ENCODE measurements at regions not wholly inside any gene's neighbourhood (a gene's known extent, or its start where the extent isn't known, plus 50 kb on each side); places are given as distances from the start of the nearest gene placed in this dataset.

DNA sequence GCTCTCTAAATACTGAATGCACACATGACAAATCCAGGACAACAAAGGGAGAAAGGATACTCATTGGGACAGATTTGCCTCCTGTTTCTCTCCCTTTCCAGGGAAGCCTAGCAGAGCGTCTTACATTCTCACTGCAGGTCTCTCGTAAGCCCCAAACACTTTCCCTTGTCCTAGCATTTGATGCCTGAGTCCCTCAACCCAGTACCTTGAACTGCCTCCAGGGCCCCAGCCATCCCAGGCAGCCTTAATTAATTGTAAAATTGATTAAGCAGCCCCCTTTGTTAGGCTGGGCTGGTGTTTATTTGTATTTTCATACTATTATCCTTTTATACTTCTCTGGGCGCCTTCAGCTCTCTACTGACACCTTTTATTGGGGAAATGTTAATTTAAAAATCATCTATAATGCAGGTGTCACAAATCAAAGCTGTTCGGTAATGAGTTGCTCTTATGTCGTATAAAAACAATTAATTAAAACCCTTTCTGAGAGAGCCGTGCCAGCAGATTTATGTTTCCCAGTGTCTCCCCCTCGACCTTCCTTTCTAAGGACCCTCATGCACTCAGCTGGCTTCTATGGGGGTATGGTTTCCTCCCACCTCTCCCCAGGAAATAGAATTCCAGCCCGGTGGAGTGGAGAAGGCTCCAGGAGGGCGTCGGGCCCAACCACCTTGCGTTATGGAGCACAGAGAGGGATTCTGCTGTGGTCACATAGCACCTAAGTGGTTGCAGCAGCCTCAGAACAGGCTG, 243.8 kb downstream of the RPS24 start:
- no peak for DNase-seq

DNA sequence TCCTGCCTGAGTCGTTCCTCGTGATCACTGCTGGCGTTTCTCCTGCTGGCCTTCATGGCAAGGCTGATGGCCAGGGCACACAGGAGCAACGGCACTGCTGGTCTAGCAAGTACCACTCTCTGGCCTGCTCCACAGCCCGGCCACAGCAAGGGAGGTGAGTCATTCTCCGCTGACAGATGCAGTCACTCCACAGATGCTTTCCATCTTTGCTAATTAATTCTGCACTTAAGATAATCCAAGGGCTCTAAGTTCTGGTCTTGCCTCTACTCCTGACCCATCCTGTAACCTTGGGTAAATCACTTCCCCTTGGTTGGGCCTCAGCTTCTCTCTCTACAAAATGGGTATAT, 244.4 kb downstream of the RPS24 start:
- DNase-seq = no peak

DNA sequence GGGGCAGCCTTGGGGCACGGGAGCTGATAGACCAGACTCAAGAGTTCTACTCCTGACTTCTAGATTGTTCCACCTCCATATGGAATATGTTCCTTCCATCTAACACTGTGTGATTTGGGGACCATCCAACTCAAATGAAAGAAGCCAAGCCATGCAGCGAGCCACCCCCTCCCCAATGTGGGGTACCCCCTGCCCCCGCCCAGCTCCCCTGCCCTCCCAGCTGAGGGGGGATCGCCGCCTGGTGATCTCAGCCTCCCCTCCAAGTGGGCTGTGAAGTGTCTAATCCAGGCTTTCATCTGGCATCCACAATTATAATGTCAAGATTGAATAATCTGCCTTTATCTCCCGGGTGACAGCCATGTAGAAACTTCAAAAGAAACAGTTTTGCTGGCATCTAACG, 246.1 kb downstream of the RPS24 start:
- DNase-seq = no peak

DNA sequence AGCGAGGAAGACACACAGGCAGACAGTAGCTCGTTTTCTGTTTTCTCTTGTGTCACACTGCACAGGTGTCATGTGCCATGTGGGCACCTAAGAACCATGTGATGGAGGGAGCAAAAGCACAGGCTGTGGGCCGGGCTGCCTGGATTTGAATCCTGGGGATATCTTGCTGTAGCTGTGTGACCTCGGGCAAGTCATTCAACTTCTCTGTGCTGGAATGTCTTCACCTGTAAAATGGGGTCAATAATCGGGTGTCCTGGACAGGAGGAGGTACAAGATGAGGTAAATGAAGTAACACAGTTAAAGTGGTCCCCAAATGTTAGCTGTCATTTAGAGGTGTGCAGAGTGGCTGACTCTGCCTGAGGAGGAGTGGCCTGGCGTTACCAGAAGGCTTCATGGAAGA, 246.9 kb downstream of the RPS24 start:
- DNase-seq = no peak

DNA sequence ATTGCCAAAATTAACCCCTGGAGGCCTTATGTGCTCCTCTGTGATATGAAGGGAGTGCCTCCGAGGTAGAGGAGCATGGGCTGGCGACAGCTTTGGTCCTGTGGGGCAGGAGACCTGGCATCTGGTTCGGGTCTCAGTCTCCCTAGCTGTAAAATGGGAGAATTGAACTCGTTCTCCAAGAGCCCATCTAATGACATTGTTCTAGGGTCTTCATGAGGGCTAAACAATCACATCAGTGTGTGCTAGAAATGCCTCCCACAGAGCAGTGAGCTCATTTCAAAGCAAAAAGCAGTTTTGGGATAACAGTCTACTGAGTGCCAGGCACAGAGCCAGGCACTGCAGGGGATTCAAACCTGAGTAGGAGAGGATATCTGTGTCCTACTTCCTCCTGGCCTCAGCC, 248.0 kb downstream of the RPS24 start:
- DNase-seq = no peak

DNA sequence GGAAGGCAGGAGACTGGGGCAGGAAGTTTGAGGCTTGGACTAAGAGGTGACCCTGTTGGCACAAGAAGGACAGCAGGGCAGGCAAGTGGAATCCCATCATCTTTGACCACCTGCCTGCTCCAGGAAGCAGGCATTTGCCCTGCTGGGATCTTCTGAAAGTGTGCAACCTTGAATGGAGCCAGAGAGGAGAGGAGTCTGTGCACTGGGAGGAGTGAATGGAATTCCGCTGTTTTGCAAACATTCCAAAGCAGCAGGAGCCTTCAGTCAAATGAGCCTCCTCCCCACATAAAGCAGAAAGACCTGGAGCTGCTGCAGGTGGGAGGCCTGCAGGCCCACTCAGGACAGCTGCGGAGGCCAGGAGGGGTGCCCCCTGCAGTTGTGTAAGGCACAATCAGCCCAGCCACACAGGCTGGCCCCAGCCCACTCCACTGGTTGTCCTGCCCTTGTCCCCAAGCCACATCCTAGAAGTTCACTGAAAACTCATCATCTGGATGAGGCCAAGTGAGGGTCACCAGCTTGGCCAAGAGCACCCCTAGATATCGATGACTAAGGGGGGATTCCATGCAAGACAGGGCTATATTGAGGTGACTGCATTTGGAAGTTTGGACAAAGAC, 249.5 kb downstream of the RPS24 start:
- DNase-seq = no peak

DNA sequence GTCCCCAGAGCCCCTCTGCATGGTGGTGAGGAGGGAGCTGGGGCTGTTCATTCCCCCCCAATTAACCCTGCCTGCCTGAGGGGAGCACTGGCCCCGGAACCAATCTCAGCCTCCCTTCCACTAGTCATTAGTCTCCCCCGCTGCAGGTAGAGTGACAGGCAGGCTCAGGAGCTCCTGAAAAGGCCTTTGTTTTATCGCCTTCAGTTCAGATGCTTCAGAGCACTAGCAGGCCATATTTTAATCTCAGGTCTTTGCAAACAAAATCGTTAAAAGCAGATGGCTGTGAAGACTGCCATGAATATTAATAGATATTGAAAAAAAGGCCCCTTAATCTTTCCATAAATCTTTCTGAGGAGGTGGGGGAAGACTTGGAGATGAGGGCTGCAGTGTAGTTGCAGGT, 250.7 kb downstream of the RPS24 start:
- DNase-seq = peak; percentile 26

DNA sequence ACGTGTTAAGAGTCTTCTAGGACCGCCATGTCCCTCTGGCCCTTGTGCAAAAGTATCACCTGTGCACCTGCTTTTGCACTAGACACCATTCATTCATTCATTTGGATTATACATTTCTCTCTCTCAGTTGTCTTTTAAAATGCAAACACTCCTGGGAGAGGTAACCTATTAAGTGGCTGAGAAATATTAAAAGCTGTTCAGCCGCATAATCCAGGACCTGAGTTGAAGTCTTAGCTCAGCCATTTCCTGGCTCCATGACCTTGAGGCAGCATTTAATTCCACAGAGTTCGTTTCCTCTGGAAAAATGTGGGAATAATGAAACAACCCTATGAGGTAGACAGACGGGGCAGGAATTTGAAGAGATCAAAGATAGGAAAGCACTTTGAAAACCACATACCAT, 251.6 kb downstream of the RPS24 start:
- DNase-seq = no peak

DNA sequence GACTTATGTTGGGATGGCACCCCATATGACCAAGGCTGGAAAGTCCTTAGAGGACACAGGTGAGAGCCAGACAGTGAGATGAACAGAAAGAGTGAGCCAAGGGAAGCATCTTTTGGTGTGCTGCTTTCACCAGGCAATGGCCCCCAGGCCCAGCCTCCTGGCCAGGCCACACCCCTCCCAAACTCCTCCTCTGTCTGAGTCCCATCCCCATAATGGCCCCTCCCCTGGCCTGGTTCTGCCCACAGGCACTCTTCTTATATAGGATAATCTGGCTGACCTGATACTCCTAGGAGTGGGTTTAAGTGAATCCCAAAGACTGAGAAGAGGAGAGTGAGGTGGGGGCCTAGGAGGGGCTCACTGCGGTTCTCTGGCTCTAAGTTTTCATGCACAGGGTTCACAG, 252.5 kb downstream of the RPS24 start:
- DNase-seq = no peak

DNA sequence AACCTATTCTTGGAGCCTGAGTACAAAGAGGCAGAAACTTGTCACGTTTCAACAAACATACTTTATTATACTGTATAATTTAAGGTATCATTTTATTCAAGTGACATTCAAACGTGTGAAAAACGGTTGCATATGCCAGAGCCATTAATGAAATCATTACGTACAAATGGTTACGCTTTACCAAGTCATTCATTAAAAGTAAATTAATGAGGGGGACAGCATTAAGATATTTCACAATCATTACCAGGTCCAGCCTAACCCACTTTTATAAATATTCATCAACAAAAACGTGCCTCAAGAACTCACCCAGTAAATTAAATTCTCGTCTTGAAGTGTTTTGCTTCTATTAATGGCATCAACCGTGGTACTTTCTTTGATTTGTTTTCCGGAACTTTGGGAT, 253.0 kb downstream of the RPS24 start:
- DNase-seq = no peak

DNA sequence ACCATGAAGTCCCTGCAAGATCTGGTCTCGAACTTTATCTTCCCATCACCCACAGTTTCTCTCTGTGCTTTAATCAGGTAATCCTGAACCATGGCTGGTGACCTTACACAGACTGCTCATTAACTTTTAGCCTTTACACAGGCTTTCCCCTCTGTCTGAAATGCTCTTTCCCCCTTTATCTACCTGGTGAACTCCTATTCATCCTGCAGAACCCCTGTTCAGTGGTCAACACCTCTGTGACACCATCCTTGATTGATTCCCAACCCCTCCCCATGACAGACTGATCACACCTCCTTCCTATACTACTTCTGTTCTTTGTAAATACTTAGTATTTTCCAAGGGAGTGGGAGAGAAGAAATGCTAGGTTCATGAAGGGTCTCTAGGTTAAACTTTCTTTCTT, 254.0 kb downstream of the RPS24 start:
- no peak for DNase-seq

DNA sequence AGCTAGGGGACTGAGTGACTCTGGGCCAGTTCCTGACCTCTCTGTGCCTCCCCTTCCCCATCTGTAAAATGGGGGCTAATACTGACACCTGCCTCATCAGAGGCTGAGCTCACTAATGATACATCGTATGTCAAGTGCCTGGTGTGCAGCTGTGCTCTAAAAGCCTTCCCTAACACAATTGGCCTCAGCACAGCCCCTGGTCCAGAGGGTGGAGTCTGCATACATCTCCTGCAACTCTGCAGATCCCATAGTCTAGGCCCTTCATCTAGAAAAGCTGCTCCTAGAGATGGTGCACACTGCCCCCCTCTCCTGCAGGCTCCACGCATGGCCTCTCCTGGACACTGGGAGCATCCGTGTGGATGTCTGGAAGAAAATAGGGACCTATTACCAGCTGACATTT, 255.0 kb downstream of the RPS24 start:
- no peak for DNase-seq

DNA sequence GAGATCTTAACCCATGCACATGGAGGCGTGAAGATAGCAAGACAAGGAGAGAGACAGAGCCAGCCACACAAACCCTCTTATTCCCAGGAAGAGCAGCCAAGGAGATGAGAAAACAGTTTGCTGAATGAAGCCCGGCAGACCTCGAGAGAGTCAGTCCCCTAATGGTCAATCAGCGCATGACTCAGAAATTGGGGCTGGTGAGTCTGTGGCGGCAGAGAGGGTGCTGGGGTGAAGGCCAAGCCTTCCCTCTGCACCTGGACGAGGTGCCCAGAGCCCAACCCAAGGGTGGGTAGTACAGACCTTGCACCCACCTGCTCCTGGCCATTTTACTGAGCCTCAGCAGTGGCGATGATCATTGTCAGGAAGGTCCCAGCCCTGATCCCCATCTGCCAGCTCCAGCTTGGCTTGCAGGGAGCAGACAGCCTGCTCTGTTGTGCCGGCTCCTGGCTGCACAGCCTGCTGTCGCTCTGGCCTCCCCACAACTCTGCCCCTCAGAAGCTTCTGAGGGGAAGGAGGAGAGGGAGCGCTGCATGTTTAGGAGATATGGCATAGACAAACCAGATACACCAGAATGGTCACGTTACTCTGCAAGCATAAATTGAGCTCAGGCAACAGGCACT, 256.6 kb downstream of the RPS24 start:
- DNase-seq = no peak

DNA sequence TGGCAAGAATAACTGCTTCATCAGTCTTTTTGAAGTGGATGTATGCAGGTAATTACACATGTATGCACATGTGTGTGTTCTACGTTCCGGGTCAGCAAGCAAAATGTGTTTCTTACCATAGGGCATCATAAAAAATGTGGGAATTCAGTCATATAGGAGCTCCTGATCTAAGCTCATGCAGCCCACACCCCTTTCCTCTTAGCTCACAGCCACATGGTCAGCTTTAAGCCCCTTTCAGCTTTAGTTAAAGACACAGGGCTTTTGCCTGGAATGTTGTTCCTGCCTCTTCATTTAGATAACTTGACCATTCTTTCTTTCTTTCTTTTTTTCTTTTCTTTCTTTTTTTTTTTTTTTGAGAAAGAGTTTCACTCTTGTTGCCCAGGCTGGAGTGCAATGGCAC, 258.1 kb downstream of the RPS24 start:
- DNase-seq = no peak

DNA sequence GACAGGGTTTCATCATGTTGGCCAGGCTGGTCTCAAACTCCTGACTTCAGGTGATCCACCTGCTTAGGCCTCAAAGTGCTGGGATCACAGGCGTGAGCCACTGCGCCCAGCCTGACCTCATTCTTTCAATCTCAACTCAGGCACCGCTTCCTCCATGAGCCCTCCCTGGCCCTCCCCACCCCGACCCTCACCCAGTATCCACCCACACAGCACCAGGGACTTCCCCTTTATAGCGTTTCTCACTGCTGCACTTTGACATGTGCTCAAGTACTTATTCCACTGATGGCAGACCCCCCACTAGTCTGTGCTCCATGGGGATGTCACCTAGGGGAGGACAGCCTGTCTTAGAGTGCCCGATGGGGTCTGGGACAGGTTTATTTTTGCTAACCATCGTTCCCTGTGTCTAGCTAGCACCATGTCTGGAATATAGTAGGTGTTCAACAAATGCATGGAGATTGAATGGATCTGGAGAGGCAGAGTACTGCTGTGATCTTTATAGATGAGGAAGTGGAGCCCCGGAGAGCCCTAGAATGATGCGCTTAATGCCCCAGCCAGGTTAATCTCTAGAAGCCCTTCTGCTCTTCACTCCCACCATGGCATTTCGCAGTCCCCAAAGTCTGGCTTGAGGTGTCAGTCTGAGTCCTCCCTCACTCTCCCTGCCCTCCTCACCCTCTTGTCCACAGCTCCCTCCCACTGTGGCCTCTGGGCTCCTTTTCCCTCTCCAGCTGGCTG, 258.8 kb downstream of the RPS24 start:
- no peak for DNase-seq

DNA sequence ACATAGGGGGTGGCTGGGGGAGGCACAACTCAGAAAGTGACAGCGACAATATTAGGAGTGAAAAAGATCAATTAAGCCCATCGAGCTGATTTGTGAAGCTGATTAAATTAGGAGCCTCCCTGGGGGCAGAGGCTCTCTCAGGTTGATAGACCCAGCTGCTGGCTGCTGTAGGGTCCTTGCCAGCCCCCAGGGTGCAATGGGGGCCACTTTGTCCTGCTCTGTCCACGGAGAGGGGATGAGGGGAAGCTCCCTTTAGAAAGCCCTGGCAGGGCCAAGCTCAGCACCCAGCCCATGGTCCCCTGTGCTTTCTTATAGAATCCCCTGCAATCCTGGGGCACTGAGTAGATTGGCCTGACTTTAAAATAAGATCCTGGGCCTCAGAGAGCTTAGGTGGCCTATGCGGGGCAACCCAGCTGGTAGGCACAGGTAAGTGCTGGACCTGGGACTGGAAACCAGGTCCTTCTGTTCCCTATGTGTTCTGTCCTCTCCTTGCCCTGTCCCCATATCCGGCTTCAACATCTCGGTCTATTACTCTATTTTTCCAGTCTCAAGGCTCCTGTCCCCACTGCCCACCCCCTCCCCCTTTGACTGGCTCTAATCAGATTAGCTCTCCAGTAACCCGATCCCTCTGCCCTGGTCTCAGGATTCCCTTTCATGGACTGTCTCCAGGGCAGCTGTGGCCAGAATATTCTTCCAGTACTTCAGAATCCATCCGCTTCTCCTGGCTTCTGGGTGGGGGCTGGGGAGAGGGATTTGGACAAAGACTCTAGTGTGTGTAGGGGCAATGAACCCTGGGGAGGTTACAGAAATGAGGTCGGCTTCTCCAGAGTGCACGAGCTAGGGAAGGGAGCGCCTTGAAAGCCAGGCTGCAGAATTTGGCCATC, 259.6 kb downstream of the RPS24 start:
- DNase-seq = peak; percentile 6

DNA sequence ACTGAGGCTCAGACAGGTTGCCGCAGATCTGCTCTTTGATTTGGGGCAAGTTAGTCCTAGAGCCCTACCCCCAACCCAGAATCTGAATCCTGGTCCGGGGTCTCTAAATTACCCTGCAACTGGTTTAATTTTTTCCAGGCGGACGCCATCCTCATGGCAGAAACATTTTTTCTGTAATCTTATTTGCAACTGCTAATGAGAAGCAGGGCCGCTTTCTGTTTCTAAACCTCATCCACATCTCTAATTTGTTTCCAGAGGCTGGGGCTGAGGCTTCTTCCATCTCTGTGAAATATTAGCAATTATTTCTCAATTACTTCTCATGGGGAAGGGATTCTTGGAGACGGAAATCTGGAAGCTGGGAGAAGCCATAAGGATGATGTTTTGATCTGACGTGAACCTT, 261.6 kb downstream of the RPS24 start:
- DNase-seq = no peak

DNA sequence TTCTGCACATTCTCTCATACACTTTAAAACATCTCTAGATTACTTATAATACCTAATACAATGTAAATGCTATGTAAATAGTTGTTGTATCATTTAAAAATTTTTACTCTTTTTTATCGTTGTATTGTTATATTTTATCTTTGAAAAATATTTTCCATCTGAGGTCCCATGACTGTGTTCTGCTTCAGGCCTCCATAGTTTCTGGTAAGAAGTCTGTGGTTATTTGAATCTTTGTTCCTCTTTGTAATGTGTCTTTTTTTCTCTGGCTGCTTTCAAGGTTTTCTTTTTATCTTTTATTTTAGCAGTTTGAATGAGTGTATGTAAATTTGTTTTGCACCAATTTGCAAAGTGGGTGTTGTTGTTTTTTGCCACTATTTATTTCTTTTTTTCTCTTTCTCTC, 263.1 kb downstream of the RPS24 start:
- no peak for DNase-seq

DNA sequence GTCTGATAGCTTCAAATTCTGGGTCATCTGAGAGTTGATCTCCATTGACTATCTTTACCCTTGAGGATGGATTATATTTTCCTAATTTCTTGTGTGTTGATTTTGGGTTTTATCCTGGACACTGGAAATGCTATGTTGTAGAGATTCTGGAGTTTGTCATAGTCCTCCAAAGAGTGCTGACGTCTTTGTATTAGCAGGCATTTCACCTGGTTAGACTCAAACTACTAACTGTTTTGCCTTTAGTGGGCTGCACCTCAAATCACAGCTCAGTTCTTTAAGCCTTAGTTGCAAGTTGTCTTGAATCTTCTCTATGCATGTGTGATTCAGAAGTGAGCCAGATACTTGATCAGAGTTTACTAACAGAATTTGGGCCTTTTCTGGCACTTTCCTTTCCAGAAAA, 264.3 kb downstream of the RPS24 start:
- no peak for DNase-seq

DNA sequence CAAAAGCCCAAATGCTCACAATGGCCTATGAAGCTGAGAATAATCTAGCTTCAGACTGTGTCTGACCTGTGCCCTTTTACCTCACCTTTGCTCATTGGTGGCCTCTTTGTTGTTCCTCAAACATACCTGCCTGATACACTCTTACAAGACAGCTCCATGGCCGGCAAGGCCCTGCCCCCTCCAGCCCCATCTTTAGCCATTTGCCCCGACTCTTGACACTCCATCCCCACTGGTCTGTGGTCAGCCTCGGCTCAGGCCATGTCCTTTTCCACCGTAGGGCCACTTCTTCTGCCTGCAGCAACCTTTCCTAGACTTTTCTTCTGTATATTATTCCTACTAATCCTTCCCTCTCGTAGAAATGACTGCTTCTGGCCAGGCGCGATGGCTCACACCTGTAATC, 265.2 kb downstream of the RPS24 start:
- no peak for DNase-seq

DNA sequence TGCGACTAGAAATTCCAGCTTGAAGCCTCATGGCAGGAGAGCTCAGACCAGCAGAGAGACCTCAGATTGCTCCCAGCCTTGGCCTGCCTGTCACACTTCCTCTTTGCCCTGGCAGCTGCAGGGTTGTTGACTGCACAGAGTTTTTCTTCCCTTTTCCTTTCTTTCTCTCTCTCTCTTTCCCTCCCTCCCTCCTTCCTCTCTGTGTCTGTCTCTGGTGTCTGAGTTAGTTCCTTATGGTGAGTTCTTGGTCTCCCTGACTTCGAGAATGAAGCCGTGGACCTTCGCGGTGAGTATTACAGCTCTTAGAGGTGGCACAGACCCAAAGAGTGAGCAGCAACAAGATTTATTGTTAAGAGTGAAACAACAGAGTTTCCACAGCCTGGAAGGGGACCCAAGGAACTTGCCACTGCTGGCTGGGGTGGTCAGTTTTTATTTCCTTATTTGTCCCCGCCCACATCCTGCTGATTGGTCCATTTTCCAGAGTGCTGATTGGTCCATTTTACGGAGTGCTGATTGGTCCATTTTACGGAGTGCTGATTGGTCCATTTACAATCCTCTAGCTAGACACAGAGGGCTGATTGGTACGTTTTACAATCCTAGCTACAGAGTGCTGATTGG, 266.3 kb downstream of the RPS24 start:
- no peak for DNase-seq

DNA sequence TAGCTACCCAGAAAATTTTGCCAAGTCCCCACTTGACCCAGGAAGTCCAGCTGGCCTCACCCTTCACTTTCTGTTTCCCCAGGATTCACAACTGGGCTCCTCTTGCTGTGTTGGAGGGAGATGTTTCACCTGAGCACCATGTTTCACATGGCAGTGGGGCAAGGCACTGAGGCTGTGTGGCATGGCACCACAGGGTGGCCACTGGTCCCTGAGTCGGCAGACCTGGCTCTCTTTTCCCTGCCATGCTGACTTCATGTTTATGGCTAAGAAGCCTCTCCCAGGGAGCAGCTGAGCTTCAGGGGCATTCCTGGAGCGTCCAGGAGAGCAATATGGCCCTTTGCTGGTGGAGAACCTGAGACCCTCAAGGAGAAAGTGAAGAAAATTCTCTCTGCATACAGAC, 266.9 kb downstream of the RPS24 start:
- no peak for DNase-seq

DNA sequence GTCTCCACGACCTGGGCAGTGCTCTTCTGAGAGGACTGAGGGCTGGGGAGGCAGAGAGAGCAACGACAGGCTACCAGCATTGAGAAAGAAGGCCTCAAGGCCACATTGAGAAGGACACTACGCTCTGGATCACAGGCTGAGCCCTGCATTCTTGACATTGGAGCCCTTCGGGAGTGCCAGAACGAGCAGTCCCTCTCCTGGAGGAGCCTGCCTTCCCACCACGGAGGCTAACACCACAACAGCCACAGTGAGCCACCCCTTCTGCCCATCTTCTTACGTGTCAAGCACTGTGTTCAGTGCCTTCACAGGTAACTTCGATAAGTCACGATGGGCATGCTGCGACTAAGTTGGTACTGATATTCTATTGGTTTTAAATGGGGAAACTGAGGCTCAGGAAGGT, 267.8 kb downstream of the RPS24 start:
- DNase-seq = no peak

Data from NCI-H526 treated with DMSO at 0.1 percent for 48 hours (cell line).